B cell (primary cell): ENCODE measurements at regions not wholly inside any gene's neighbourhood (a gene's known extent, or its start where the extent isn't known, plus 50 kb on each side); places are given as distances from the start of the nearest gene placed in this dataset.

Experiments used
- ATAC-seq: fragments of 200-7000 bp; cut with Tn5 transposase; one replicate; pipeline ENCODE4 v1.10.0; 2021; ENCODE audit warnings: low read depth, mild to moderate bottlenecking, moderate number of reproducible peaks, moderate library complexity
- CTCF ChIA-PET: fragments of 350-600 bp; sonication (Branson Sonifier 250); formaldehyde crosslinking; loops from one replicate; lab custom pipeline; 2021; ENCODE audit warnings: antibody characterized with exemption, inconsistent platforms; lab: Charles Lee
- POLR2A ChIA-PET: fragments of 350-600 bp; sonication (Branson Sonifier 250); formaldehyde crosslinking; loops from one replicate; lab custom pipeline; 2021; ENCODE audit warnings: antibody characterized with exemption; lab: Charles Lee
- DNase-seq: peaks from one replicate; pipeline ENCODE4 v3.0.0; 2013
- H2AFZ ChIP-seq: 2 replicates; pipeline ENCODE4 v1.6.1; 2012; ENCODE audit warnings: mild to moderate bottlenecking, low read depth, low read length; ENCODE audit not compliant: insufficient read depth, poor library complexity, severe bottlenecking
- H3K27ac ChIP-seq, 2 donors: 1 replicate in 1 of 2; 2 replicates in 1 of 2; pipeline ENCODE4 v1.5.1; 2012 to 2013; ENCODE audit warnings: low read length in 2 of 2, mild to moderate bottlenecking in 2 of 2, moderate library complexity in 1 of 2
- H3K27me3 ChIP-seq, 4 experiments: fragments of 200-600 bp in 1 of 4; sonication (generic) in 1 of 4; replicated peaks in 1 of 4; 1 replicate in 2 of 4; 2 replicates in 2 of 4; pipeline versions ENCODE4 v1.6.1 to v1.7.0; 2013 to 2016; ENCODE audit warnings: low read length in 3 of 4, mild to moderate bottlenecking in 2 of 4, mixed read lengths in 1 of 4, moderate library complexity in 1 of 4; ENCODE audit not compliant: insufficient read depth in 4 of 4, control insufficient read depth in 3 of 4; ENCODE audit errors: control extremely low read depth in 1 of 4
- H3K36me3 ChIP-seq, 2 experiments: replicated peaks in 1 of 2; 1 replicate in 1 of 2; 2 replicates in 1 of 2; pipeline versions ENCODE4 v1.6.1 to v1.7.1; 2013; ENCODE audit warnings: low read length in 1 of 2; ENCODE audit not compliant: insufficient read depth in 2 of 2, control insufficient read depth in 1 of 2; ENCODE audit errors: control extremely low read depth in 1 of 2, extremely low read depth in 1 of 2
- H3K4me1 ChIP-seq, 2 donors: fragments of 200-600 bp in 1 of 2; sonication (generic) in 1 of 2; 1 replicate in 1 of 2; 2 replicates in 1 of 2; pipeline versions ENCODE4 v1.5.1 to v1.6.1; 2013 to 2017; ENCODE audit warnings: low read length in 2 of 2; ENCODE audit not compliant: control insufficient read depth in 2 of 2, insufficient read depth in 2 of 2
- H3K4me2 ChIP-seq: replicated peaks from 2 replicates; pipeline ENCODE3; 2012; ENCODE audit warnings: mild to moderate bottlenecking, low read depth, low read length; ENCODE audit not compliant: poor library complexity, severe bottlenecking
- H3K4me3 ChIP-seq, 5 experiments: fragments of 200-600 bp in 1 of 5; sonication (generic) in 1 of 5; 1 replicate in 3 of 5; 2 replicates in 2 of 5; pipeline versions ENCODE4 v1.5.1 to v1.7.0; 2011 to 2016; ENCODE audit warnings: low read length in 4 of 5, mild to moderate bottlenecking in 4 of 5, low read depth in 2 of 5, control low read depth in 1 of 5, moderate library complexity in 1 of 5; ENCODE audit not compliant: insufficient read depth in 1 of 5; ENCODE audit errors: control extremely low read depth in 1 of 5, extremely low read depth in 1 of 5
- H3K79me2 ChIP-seq: fragments of 200-600 bp; sonication (generic); one replicate; pipeline ENCODE4 v1.6.0; 2016; ENCODE audit warnings: low read length; ENCODE audit not compliant: control insufficient read depth, insufficient read depth
- H3K9ac ChIP-seq: fragments of 200-600 bp; sonication (generic); 2 replicates; pipeline ENCODE4 v1.6.1; 2017; ENCODE audit warnings: mild to moderate bottlenecking, low read length, moderate library complexity
- H3K9me3 ChIP-seq, 3 donors: one replicate each; pipeline versions ENCODE4 v1.6.1 to v1.7.1; 2013; ENCODE audit warnings: low read length in 2 of 3; ENCODE audit not compliant: control insufficient read depth in 2 of 3, insufficient read depth in 1 of 3; ENCODE audit errors: control extremely low read depth in 1 of 3
- H4K20me1 ChIP-seq: 2 replicates; pipeline ENCODE4 v1.6.0; 2012; ENCODE audit warnings: mild to moderate bottlenecking, low read length; ENCODE audit not compliant: insufficient read depth, control insufficient read depth, poor library complexity, severe bottlenecking
- H3K27ac Mint-ChIP-seq: one replicate; pipeline ENCODE4 v1.8.0; 2021; ENCODE audit warnings: mixed read lengths
- H3K27me3 Mint-ChIP-seq: one replicate; pipeline ENCODE4 v1.8.0; 2021; ENCODE audit warnings: mixed read lengths
- H3K4me1 Mint-ChIP-seq: one replicate; pipeline ENCODE4 v1.8.0; 2021; ENCODE audit warnings: mixed read lengths
- H3K4me3 Mint-ChIP-seq: one replicate; pipeline ENCODE4 v1.8.0; 2021; ENCODE audit warnings: mixed read lengths
- H3K9me3 Mint-ChIP-seq: one replicate; pipeline ENCODE4 v1.8.0; 2022; ENCODE audit warnings: mixed read lengths; ENCODE audit not compliant: insufficient read depth
- EZH2 ChIP-seq: IDR thresholded peaks from 2 replicates; pipeline ENCODE4 v1.6.1; 2012; ENCODE audit warnings: borderline replicate concordance, low read depth, mild to moderate bottlenecking, moderate library complexity, low read length; ENCODE audit not compliant: insufficient read depth, poor library complexity, severe bottlenecking
- WGBS: methylation state at CpG from one replicate; pipeline ENCODE4 v1.1.5; 2013; ENCODE audit warnings: missing lambda C conversion rate; ENCODE audit not compliant: insufficient coverage; 5-methylcytosine and 5-hydroxymethylcytosine counted together
- intact Hi-C: fragments of 100-400 bp; cut with micrococcal nuclease; formaldehyde crosslinking; loops from one replicate; pipeline ENCODE4 v1.10.0; 2022
- TF ChIP-seq, protein P1 (sequence below): fragments of 200-600 bp; IDR thresholded peaks from one replicate; pipeline ENCODE4 v1.8.0; 2022; ENCODE audit warnings: antibody characterized with exemption, mild to moderate bottlenecking

DNA sequence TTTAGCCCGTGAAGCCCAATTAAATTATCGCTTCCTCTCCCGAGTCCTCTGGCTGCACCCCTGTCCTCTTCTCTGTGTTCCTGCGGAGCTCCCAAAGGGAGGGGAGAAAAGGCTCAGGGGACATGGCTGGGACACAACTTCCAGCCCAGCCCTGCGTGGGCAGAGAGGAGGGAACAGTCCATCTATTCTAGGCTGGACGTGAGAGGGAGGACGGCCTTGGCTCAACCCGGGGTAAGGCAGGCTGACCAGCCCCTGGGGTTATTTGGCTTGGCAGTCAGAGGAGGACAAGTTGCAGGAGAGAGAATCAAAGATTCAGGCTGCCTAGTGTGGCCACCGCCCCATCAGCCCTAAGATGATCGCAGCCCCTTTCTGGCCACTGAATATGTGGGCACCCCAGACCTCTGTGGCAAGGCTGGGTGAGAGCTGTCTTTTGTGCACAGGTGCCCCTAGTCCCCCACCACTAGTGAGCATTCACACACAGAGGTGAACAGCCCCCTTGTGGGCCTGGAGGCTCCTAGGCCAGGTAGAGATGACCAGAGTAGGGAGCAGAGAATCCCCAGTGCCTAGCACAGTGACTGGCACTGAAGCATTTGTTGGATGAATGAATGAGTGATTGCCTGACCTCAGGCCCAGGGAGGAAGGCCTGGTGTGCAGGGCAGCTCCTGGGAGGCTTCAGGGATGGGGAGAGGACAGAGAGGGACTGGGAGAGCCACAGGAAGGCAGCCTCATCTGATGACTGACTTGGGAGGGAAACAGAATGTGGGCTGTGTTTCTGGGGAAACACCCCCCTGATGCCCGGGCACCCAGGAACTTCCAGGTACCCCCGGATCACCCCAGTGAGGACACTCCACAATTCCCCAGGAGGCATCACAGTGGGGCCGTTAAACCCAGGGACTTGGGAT is 133.9 kb downstream of the C9orf50 start:
- no peaks in the 10 kb centered on the region for H3K36me3 ChIP-seq
- peaks cover 28 to 32% of the 10 kb centered on the region in 2 donors for H3K4me1 ChIP-seq
- Mint-ChIP-seq H3K27me3 (peaks cover 12% of the 10 kb centered on the region), H3K27ac (peak overlapping the region; percentile 90), H3K9me3 (no peaks in the 10 kb centered on the region), H3K4me1 (peaks cover 35% of the 10 kb centered on the region), H3K4me3 (peak overlapping the region; percentile 89)
- intact Hi-C loops: loop anchor here (5.0 kb wide), 1 partner anchor 125 kb away; no protein-coding TSS in a partner anchor
- H3K9ac ChIP-seq: no peak overlapping the region
- H3K79me2 ChIP-seq: no peaks in the 10 kb centered on the region
- ChIA-PET POLR2A (interaction anchor here (1.7 kb wide), 1 partner anchor 27 kb away, joined by 6 read pairs; no protein-coding TSS in a partner anchor), CTCF (interaction anchor here (2.1 kb wide), 1 partner anchor 103 kb away, joined by 6 read pairs; no protein-coding TSS in a partner anchor)
- 88% methylated on average over 10 of the region's 13 CpGs for WGBS
- DNase-seq (no peak), ATAC-seq (no peak)
- H3K27me3 ChIP-seq: peaks cover 0 to 39% (median 11%) of the 10 kb centered on the region in 4 experiments
- no peaks in the 10 kb centered on the region for H4K20me1 ChIP-seq
- H3K4me3 ChIP-seq: no peak overlapping the region
- no peak overlapping the region for H3K4me2 ChIP-seq
- no peak overlapping the region for H3K27ac ChIP-seq
- no peak for TF ChIP-seq EZH2
- TF ChIP-seq, protein P1, sequence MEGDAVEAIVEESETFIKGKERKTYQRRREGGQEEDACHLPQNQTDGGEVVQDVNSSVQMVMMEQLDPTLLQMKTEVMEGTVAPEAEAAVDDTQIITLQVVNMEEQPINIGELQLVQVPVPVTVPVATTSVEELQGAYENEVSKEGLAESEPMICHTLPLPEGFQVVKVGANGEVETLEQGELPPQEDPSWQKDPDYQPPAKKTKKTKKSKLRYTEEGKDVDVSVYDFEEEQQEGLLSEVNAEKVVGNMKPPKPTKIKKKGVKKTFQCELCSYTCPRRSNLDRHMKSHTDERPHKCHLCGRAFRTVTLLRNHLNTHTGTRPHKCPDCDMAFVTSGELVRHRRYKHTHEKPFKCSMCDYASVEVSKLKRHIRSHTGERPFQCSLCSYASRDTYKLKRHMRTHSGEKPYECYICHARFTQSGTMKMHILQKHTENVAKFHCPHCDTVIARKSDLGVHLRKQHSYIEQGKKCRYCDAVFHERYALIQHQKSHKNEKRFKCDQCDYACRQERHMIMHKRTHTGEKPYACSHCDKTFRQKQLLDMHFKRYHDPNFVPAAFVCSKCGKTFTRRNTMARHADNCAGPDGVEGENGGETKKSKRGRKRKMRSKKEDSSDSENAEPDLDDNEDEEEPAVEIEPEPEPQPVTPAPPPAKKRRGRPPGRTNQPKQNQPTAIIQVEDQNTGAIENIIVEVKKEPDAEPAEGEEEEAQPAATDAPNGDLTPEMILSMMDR: no peak
- H3K9me3 ChIP-seq: no peaks in the 10 kb centered on the region
- no peak overlapping the region for H2AFZ ChIP-seq
